HEK293T (cell line): ENCODE measurements at regions not wholly inside any gene's neighbourhood (a gene's known extent, or its start where the extent isn't known, plus 50 kb on each side); places are given as distances from the start of the nearest gene placed in this dataset.

Experiments
- ARNT ChIP-seq: fragments of 450-650 bp; IDR thresholded peaks from 2 replicates; pipeline ENCODE4 v1.6.1; 2017; ENCODE audit warnings: mild to moderate bottlenecking
- BHLHE40 ChIP-seq: fragments of 450-650 bp; IDR thresholded peaks from 2 replicates; pipeline ENCODE4 v1.6.1; 2016; ENCODE audit warnings: mild to moderate bottlenecking, moderate library complexity, borderline replicate concordance
- ELF4 ChIP-seq: fragments of 450-650 bp; IDR thresholded peaks from 2 replicates; pipeline ENCODE4 v1.6.1; 2017; ENCODE audit warnings: antibody characterized with exemption
- FOXA1 ChIP-seq: fragments of 450-650 bp; IDR thresholded peaks from 2 replicates; pipeline ENCODE4 v1.6.1; 2016; ENCODE audit warnings: mild to moderate bottlenecking
- FOXM1 ChIP-seq: fragments of 450-650 bp; IDR thresholded peaks from 2 replicates; pipeline ENCODE4 v1.6.1; 2017; ENCODE audit warnings: mild to moderate bottlenecking, borderline replicate concordance
- NFRKB ChIP-seq: fragments of 450-650 bp; IDR thresholded peaks from 2 replicates; pipeline ENCODE4 v1.6.1; 2016; ENCODE audit warnings: mild to moderate bottlenecking, moderate library complexity
- SP1 ChIP-seq: fragments of 450-650 bp; IDR thresholded peaks from 2 replicates; pipeline ENCODE4 v1.6.1; 2017
- SUZ12 ChIP-seq: fragments of 450-650 bp; IDR thresholded peaks from 2 replicates; pipeline ENCODE4 v1.6.1; 2016; ENCODE audit warnings: mild to moderate bottlenecking
- TARDBP ChIP-seq: fragments of 450-650 bp; IDR thresholded peaks from 2 replicates; pipeline ENCODE4 v1.6.1; 2016
- ZNF384 ChIP-seq: fragments of 450-650 bp; IDR thresholded peaks from 2 replicates; pipeline ENCODE4 v1.6.1; 2016
- TF ChIP-seq, protein P1 (sequence below): fragments of 450-650 bp; IDR thresholded peaks from 2 replicates; pipeline ENCODE4 v1.6.1; 2016

- TF ChIP-seq FOXM1 (no peak), BHLHE40 (no peak), FOXA1 (no peak), ELF4 (no peak), ARNT (no peak), TARDBP (no peak), SP1 (no peak), SUZ12 (no peak), ZNF384 (no peak), NFRKB (no peak)
- TF ChIP-seq, protein P1, sequence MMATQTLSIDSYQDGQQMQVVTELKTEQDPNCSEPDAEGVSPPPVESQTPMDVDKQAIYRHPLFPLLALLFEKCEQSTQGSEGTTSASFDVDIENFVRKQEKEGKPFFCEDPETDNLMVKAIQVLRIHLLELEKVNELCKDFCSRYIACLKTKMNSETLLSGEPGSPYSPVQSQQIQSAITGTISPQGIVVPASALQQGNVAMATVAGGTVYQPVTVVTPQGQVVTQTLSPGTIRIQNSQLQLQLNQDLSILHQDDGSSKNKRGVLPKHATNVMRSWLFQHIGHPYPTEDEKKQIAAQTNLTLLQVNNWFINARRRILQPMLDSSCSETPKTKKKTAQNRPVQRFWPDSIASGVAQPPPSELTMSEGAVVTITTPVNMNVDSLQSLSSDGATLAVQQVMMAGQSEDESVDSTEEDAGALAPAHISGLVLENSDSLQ: no peak
Observed at GRCh38 chr5:159854916-159855315, 61.4 kb upstream of the ADRA1B start.
